Keratinocyte (primary cell): ENCODE measurements at regions not wholly inside any gene's neighbourhood (a gene's known extent, or its start where the extent isn't known, plus 50 kb on each side); places are given as distances from the start of the nearest gene placed in this dataset.

Source experiments
- DNase-seq: peaks from one replicate; pipeline ENCODE4 v3.0.0-alpha.2; 2011; ENCODE audit warnings: low read depth, missing footprints, low spot score
- FAIRE-seq: peaks from 2 replicates; lab custom pipeline; 2011; peaks lifted over from hg19 to GRCh38; lab: Jason Lieb, UNC
- H2AFZ ChIP-seq: 2 replicates; pipeline ENCODE4 v1.6.0; 2012; ENCODE audit warnings: low read length, control low read depth, inconsistent platforms; ENCODE audit not compliant: control insufficient read depth
- H3K27ac ChIP-seq: 2 replicates; pipeline ENCODE4 v1.5.1; 2011; ENCODE audit warnings: low read length; ENCODE audit not compliant: control insufficient read depth, insufficient read depth
- H3K27me3 ChIP-seq: 3 replicates; pipeline ENCODE4 v1.6.0; 2011; ENCODE audit warnings: low read length; ENCODE audit not compliant: control insufficient read depth, insufficient read depth; ENCODE audit errors: extremely low read depth
- H3K36me3 ChIP-seq, 2 experiments: 2 replicates in 1 of 2; 3 replicates in 1 of 2; pipeline ENCODE4 v1.5.1; 2011; ENCODE audit warnings: low read length in 2 of 2, mild to moderate bottlenecking in 1 of 2; ENCODE audit not compliant: control insufficient read depth in 2 of 2, insufficient read depth in 2 of 2; ENCODE audit errors: extremely low read depth in 1 of 2
- H3K4me1 ChIP-seq: 3 replicates; pipeline ENCODE4 v1.5.1; 2011; ENCODE audit warnings: low read length; ENCODE audit not compliant: control insufficient read depth, insufficient read depth; ENCODE audit errors: extremely low read depth
- H3K4me2 ChIP-seq: 3 replicates; pipeline ENCODE4 v1.6.0; 2011; ENCODE audit warnings: low read depth, low read length; ENCODE audit not compliant: control insufficient read depth, insufficient read depth; ENCODE audit errors: extremely low read depth
- H3K4me3 ChIP-seq, 3 experiments: fragments of 200-600 bp in 1 of 3; sonication (generic) in 1 of 3; 2 replicates in 2 of 3; 3 replicates in 1 of 3; pipeline ENCODE4 v1.5.1; 2011 to 2016; ENCODE audit warnings: low read length in 3 of 3, mild to moderate bottlenecking in 3 of 3, control low read depth in 2 of 3, inconsistent platforms in 1 of 3, low read depth in 1 of 3, mixed read lengths in 1 of 3, mixed run types in 1 of 3, moderate library complexity in 1 of 3; ENCODE audit not compliant: control insufficient read depth in 2 of 3, insufficient read depth in 2 of 3; ENCODE audit errors: extremely low read depth in 1 of 3
- H3K79me2 ChIP-seq: 2 replicates; pipeline ENCODE4 v1.6.0; 2012; ENCODE audit warnings: low read length; ENCODE audit not compliant: control insufficient read depth, insufficient read depth
- H3K9ac ChIP-seq: 3 replicates; pipeline ENCODE4 v1.6.0; 2011; ENCODE audit warnings: low read length; ENCODE audit not compliant: control insufficient read depth, insufficient read depth; ENCODE audit errors: extremely low read depth
- H3K9me1 ChIP-seq: 3 replicates; pipeline ENCODE4 v1.6.0; 2011; ENCODE audit warnings: low read length; ENCODE audit not compliant: control insufficient read depth, insufficient read depth; ENCODE audit errors: extremely low read depth
- H3K9me3 ChIP-seq: 2 replicates; pipeline ENCODE4 v1.5.1; 2012; ENCODE audit warnings: low read depth, low read length; ENCODE audit not compliant: control insufficient read depth
- H4K20me1 ChIP-seq: 3 replicates; pipeline ENCODE4 v1.6.0; 2011; ENCODE audit warnings: low read length; ENCODE audit not compliant: control insufficient read depth, insufficient read depth; ENCODE audit errors: extremely low read depth
- EZH2 ChIP-seq: IDR thresholded peaks from one replicate; pipeline ENCODE4 v1.6.1; 2012; ENCODE audit warnings: inconsistent platforms, mild to moderate bottlenecking, low read length, moderate library complexity
- dilution Hi-C: fragments of 300-500 bp; cut with MboI; formaldehyde crosslinking; loops from one replicate; pipeline ENCODE4 v1.7.0; 2020; ENCODE audit warnings: low sequenced_read_pairs; ENCODE audit not compliant: extremely low pct_ligation_motif_present
- TF ChIP-seq, protein P1 (sequence below), 3 experiments: IDR thresholded peaks in 1 of 3; conservative IDR thresholded peaks in 1 of 3; optimal IDR thresholded peaks in 1 of 3; 2 replicates in 2 of 3; 3 replicates in 1 of 3; pipeline versions ENCODE3 to v1.5.1; 2011; ENCODE audit warnings: low read length in 3 of 3, mild to moderate bottlenecking in 3 of 3, moderate library complexity in 2 of 3, control low read depth in 1 of 3, inconsistent platforms in 1 of 3; ENCODE audit not compliant: insufficient read depth in 2 of 3; ENCODE audit errors: extremely low read depth in 1 of 3

DNA sequence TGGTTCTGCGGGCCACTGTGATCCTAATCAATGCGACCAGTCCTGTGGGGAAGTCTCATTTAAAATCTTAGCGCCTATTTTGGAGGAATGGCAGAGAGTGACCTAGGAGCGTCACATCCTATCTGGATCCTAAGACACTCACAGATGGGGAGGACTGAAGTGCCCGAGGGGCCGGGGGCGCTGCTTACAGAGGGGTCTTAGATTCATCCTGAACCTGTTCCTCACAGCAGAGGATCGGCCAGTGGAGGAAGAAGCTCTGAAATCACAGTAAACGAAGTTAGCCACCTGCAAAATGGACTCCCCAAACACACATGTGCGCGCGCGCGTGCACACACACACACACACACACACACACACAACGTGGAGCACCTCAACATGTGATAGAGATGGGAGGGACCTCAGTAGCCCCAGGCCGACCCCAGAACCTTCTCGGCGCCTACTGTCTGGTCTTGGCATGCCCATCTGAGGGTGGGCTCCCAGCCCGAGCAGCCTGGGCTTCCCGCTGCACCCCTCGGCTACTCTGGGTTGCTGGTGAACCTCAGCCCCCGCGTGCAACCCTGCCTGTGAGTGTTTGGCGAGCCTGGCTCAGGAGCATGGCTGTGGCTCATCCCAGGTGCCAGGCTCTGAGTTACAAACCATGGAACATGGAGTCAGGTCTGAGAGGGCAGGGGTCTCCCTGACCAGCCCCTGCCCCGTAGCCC is 613.3 kb downstream of the TBC1D22A start:
- dilution Hi-C loops = no loop called here
- TF ChIP-seq, protein P1, sequence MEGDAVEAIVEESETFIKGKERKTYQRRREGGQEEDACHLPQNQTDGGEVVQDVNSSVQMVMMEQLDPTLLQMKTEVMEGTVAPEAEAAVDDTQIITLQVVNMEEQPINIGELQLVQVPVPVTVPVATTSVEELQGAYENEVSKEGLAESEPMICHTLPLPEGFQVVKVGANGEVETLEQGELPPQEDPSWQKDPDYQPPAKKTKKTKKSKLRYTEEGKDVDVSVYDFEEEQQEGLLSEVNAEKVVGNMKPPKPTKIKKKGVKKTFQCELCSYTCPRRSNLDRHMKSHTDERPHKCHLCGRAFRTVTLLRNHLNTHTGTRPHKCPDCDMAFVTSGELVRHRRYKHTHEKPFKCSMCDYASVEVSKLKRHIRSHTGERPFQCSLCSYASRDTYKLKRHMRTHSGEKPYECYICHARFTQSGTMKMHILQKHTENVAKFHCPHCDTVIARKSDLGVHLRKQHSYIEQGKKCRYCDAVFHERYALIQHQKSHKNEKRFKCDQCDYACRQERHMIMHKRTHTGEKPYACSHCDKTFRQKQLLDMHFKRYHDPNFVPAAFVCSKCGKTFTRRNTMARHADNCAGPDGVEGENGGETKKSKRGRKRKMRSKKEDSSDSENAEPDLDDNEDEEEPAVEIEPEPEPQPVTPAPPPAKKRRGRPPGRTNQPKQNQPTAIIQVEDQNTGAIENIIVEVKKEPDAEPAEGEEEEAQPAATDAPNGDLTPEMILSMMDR (optimal IDR thresholded peaks at IDR 0.05 in 1 of 3, IDR thresholded peaks at IDR 0.05 in 1 of 3, conservative IDR thresholded peaks at IDR 0.05 in 1 of 3; ENCODE audit: extremely low read depth in 1 of 3, insufficient read depth in 2 of 3, low read length in 3 of 3) = no peak
- TF ChIP-seq EZH2 = no peak
- Histone ChIP-seq H3K27ac (no peak overlapping the region), H3K9me1 (no peaks in the 10 kb centered on the region), H3K27me3 (no peaks in the 10 kb centered on the region), H3K36me3 (no peaks in the 10 kb centered on the region), H3K4me3 (no peak overlapping the region), H3K9me3 (peaks cover 7% of the 10 kb centered on the region), H3K79me2 (no peaks in the 10 kb centered on the region), H3K4me1 (no peaks in the 10 kb centered on the region), H4K20me1 (no peaks in the 10 kb centered on the region), H3K9ac (no peak overlapping the region), H3K4me2 (no peak overlapping the region), H2AFZ (no peak overlapping the region)
- no peak for FAIRE-seq
- no peak for DNase-seq

DNA sequence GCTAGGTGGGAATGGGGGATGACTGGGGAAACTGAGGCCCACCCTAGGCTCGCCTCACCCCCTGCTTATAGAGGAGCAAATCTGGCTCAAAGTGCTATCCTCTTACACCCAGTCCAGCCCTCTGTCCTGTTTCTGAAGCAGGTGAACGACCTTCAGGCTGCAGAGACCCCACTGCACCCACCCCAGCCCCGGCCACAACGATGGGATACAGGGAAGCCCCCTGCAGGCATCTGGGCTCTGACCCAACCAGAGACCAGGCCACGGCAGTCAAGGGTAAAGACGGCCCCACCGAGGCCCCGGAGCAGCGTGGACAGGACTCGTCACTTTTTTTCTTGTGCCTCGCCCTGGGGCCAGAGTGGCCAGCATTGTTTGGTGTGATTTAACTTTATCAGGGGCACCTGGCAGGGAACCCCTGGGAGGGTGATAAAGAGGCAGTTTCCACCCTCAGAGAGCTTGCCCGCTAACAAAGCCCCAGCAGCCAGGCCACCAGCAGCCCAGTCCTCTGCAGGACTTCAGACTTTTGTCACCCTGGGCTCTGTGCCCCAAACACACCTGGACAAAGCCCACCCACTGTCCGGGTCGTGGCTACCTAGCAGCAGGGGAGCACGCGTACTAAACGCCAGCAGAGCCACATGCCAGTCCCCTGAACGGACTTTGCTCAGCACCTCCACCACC is 612.6 kb downstream of the TBC1D22A start:
- H3K9me3 ChIP-seq = peaks cover 7% of the 10 kb centered on the region
- no peaks in the 10 kb centered on the region for H3K9me1 ChIP-seq
- no peak overlapping the region for H3K4me3 ChIP-seq
- H3K27ac ChIP-seq = no peak overlapping the region
- H3K36me3 ChIP-seq = no peaks in the 10 kb centered on the region
- DNase-seq = no peak
- no peaks in the 10 kb centered on the region for H3K27me3 ChIP-seq
- no peaks in the 10 kb centered on the region for H3K79me2 ChIP-seq
- H4K20me1 ChIP-seq = no peaks in the 10 kb centered on the region
- dilution Hi-C loops = no loop called here
- no peaks in the 10 kb centered on the region for H3K4me1 ChIP-seq
- no peak overlapping the region for H2AFZ ChIP-seq
- H3K4me2 ChIP-seq = no peak overlapping the region
- no peak overlapping the region for H3K9ac ChIP-seq
- TF ChIP-seq, protein P1 (optimal IDR thresholded peaks at IDR 0.05 in 1 of 3, IDR thresholded peaks at IDR 0.05 in 1 of 3, conservative IDR thresholded peaks at IDR 0.05 in 1 of 3; ENCODE audit: extremely low read depth in 1 of 3, insufficient read depth in 2 of 3, low read length in 3 of 3) = no peak
- no peak for TF ChIP-seq EZH2
- FAIRE-seq = no peak
